ENCODE measurements at regions not wholly inside any gene's neighbourhood (a gene's known extent, or its start where the extent isn't known, plus 50 kb on each side); places are given as distances from the start of the nearest gene placed in this dataset.

GRCh38 chr18:68376926-68377325 lies 338.0 kb downstream of the TMX3 start:
- Mint-ChIP-seq H3K36me3 (ENCODE audit: low read depth) (peaks cover 2% of the 10 kb centered on the region), H3K4me1 (ENCODE audit: low read depth) (no peaks in the 10 kb centered on the region), H3K27ac (ENCODE audit: unreplicated experiment) (no peak overlapping the region), H3K9me3 (ENCODE audit: low read depth) (peaks cover 6% of the 10 kb centered on the region), H3K27me3 (ENCODE audit: low read depth) (no peaks in the 10 kb centered on the region), H3K4me3 (ENCODE audit: unreplicated experiment) (no peak overlapping the region)
- no peak for TF ChIP-seq CTCF (IDR thresholded peaks at IDR 0.05)
- DNase-seq (ENCODE audit: low spot score), result no peak

- Mint-ChIP-seq H3K27me3 (ENCODE audit: low read depth) (no peaks in the 10 kb centered on the region), H3K27ac (ENCODE audit: unreplicated experiment) (no peak overlapping the region), H3K36me3 (ENCODE audit: low read depth) (peaks cover 4% of the 10 kb centered on the region), H3K4me1 (ENCODE audit: low read depth) (no peaks in the 10 kb centered on the region), H3K4me3 (ENCODE audit: unreplicated experiment) (no peak overlapping the region), H3K9me3 (ENCODE audit: low read depth) (peaks cover 12% of the 10 kb centered on the region)
- peak; percentile 83 for DNase-seq (ENCODE audit: low spot score)
- no peak for TF ChIP-seq CTCF (IDR thresholded peaks at IDR 0.05)
Measured at GRCh38 chr18:68362907-68363306, 352.0 kb downstream of the TMX3 start.

- Mint-ChIP-seq H3K27me3 (ENCODE audit: low read depth) (no peaks in the 10 kb centered on the region), H3K27ac (ENCODE audit: unreplicated experiment) (no peak overlapping the region), H3K9me3 (ENCODE audit: low read depth) (peaks cover 40% of the 10 kb centered on the region), H3K36me3 (ENCODE audit: low read depth) (peaks cover 7% of the 10 kb centered on the region), H3K4me3 (ENCODE audit: unreplicated experiment) (no peak overlapping the region), H3K4me1 (ENCODE audit: low read depth) (no peaks in the 10 kb centered on the region)
- no peak for DNase-seq (ENCODE audit: low spot score)
- no peak for TF ChIP-seq CTCF (IDR thresholded peaks at IDR 0.05)
Measured at GRCh38 chr18:68355637-68356036, 359.3 kb downstream of the TMX3 start.

GRCh38 chr18:68354176-68354575 lies 360.7 kb downstream of the TMX3 start:
- Mint-ChIP-seq H3K4me1 (ENCODE audit: low read depth) (no peaks in the 10 kb centered on the region), H3K9me3 (ENCODE audit: low read depth) (peaks cover 48% of the 10 kb centered on the region), H3K4me3 (ENCODE audit: unreplicated experiment) (no peak overlapping the region), H3K27me3 (ENCODE audit: low read depth) (no peaks in the 10 kb centered on the region), H3K27ac (ENCODE audit: unreplicated experiment) (no peak overlapping the region), H3K36me3 (ENCODE audit: low read depth) (peaks cover 7% of the 10 kb centered on the region)
- no peak for TF ChIP-seq CTCF (IDR thresholded peaks at IDR 0.05)
- DNase-seq (ENCODE audit: low spot score), result no peak

DNA sequence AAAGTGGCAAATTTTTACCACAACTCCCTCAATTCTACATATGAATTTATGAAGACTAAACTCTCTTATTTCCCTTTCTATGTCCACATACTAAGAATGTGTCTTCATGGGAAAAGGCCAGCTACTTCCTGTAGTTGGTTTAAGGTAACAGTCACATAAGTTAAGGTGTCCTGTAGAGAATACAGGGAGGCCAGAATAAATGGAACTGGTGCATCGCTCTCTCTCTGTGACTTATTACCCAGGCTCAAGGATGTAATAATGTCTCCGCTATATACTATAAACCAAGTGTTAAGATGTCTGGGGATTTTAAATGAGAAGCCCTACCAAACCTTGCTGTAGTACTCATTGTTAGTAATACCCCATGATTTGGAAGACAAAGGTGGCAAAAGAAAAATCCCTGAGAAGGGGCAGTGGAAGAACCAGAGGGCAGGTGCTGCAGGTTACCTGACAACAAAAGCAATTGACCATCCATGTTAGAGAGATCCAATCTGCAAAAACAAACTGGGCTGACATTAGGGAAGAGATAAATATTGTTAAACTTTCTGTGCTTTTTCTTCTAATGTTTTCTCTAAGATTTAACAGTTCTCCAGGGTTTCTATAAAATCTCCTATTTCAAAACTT lies 372.8 kb downstream of the TMX3 start:
- peaks cover 5% of the 10 kb centered on the region for H3K4me1 Mint-ChIP-seq (ENCODE audit: low read depth)
- H3K27ac Mint-ChIP-seq (ENCODE audit: unreplicated experiment), result no peak overlapping the region
- H3K9me3 Mint-ChIP-seq (ENCODE audit: low read depth), result peaks cover 7% of the 10 kb centered on the region
- no peak overlapping the region for H3K4me3 Mint-ChIP-seq (ENCODE audit: unreplicated experiment)
- TF ChIP-seq CTCF (IDR thresholded peaks at IDR 0.05), result no peak
- DNase-seq (ENCODE audit: low spot score), result no peak
- no peaks in the 10 kb centered on the region for H3K27me3 Mint-ChIP-seq (ENCODE audit: low read depth)
- H3K36me3 Mint-ChIP-seq (ENCODE audit: low read depth), result peaks cover 2% of the 10 kb centered on the region
